Naive thymus-derived CD4-positive, alpha-beta T cell (primary cell): ENCODE measurements at regions not wholly inside any gene's neighbourhood (a gene's known extent, or its start where the extent isn't known, plus 50 kb on each side); places are given as distances from the start of the nearest gene placed in this dataset.

Experiments
- ATAC-seq: fragments of 150-1000 bp; cut with Tn5 transposase; 2 replicates; pipeline ENCODE4 v1.10.0; 2021; ENCODE audit warnings: mild to moderate bottlenecking, moderate library complexity
- CTCF ChIA-PET: fragments of 350-600 bp; sonication (Branson Sonifier 250); formaldehyde crosslinking; loops from one replicate; lab custom pipeline; 2021; ENCODE audit warnings: antibody characterized with exemption; lab: Charles Lee
- POLR2A ChIA-PET: fragments of 350-600 bp; sonication (Branson Sonifier 250); formaldehyde crosslinking; loops from one replicate; lab custom pipeline; 2021; ENCODE audit warnings: antibody characterized with exemption, inconsistent platforms; lab: Charles Lee
- DNase-seq, 9 donors: peaks; one replicate each; pipeline versions ENCODE4 v3.0.0 to v3.0.0-alpha.2; 2020 to 2022; ENCODE audit warnings: mixed read lengths in 1 of 9
- H3K27ac ChIP-seq: one replicate; pipeline ENCODE4 v1.7.0; 2013; ENCODE audit warnings: mild to moderate bottlenecking, low read depth, low read length, moderate library complexity
- H3K27me3 ChIP-seq, 2 donors: one replicate each; pipeline ENCODE4 v1.7.0; 2013; ENCODE audit warnings: low read length in 2 of 2, mild to moderate bottlenecking in 2 of 2, moderate library complexity in 2 of 2; ENCODE audit not compliant: control insufficient read depth in 2 of 2, insufficient read depth in 2 of 2
- H3K36me3 ChIP-seq, 3 experiments: 1 replicate in 2 of 3; 2 replicates in 1 of 3; pipeline ENCODE4 v1.7.0; 2013; ENCODE audit warnings: low read length in 3 of 3, mild to moderate bottlenecking in 3 of 3, moderate library complexity in 1 of 3; ENCODE audit not compliant: insufficient read depth in 3 of 3, control insufficient read depth in 2 of 3
- H3K4me1 ChIP-seq, 2 donors: one replicate each; pipeline ENCODE4 v1.7.0; 2013; ENCODE audit warnings: low read length in 2 of 2, mild to moderate bottlenecking in 2 of 2, moderate library complexity in 1 of 2; ENCODE audit not compliant: control insufficient read depth in 2 of 2, insufficient read depth in 2 of 2
- H3K4me3 ChIP-seq: 2 replicates; pipeline ENCODE4 v1.7.0; 2013; ENCODE audit warnings: mild to moderate bottlenecking, low read length
- H3K9me3 ChIP-seq, 3 experiments: 1 replicate in 2 of 3; 2 replicates in 1 of 3; pipeline ENCODE4 v1.7.0; 2013; ENCODE audit warnings: low read length in 3 of 3; ENCODE audit not compliant: control insufficient read depth in 2 of 3
- H3K27ac Mint-ChIP-seq, 9 donors: one replicate each; pipeline ENCODE4 v1.8.0; 2020 to 2022; ENCODE audit warnings: mixed read lengths in 9 of 9, mild to moderate bottlenecking in 8 of 9, moderate library complexity in 5 of 9, inconsistent platforms in 2 of 9
- H3K27me3 Mint-ChIP-seq, 5 donors: one replicate each; pipeline ENCODE4 v1.8.0; 2021 to 2022; ENCODE audit warnings: mixed read lengths in 5 of 5, mild to moderate bottlenecking in 1 of 5
- H3K36me3 Mint-ChIP-seq, 5 donors: one replicate each; pipeline ENCODE4 v1.8.0; 2020 to 2022; ENCODE audit warnings: mixed read lengths in 5 of 5, mild to moderate bottlenecking in 3 of 5, inconsistent platforms in 1 of 5
- H3K4me1 Mint-ChIP-seq, 7 donors: one replicate each; pipeline ENCODE4 v1.8.0; 2020 to 2022; ENCODE audit warnings: mixed read lengths in 7 of 7, mild to moderate bottlenecking in 3 of 7, inconsistent platforms in 1 of 7
- H3K4me3 Mint-ChIP-seq, 10 donors: one replicate each; pipeline ENCODE4 v1.8.0; 2020 to 2022; ENCODE audit warnings: mild to moderate bottlenecking in 10 of 10, mixed read lengths in 10 of 10, moderate library complexity in 6 of 10, inconsistent platforms in 2 of 10
- H3K9me3 Mint-ChIP-seq, 11 donors: one replicate each; pipeline ENCODE4 v1.8.0; 2020 to 2022; ENCODE audit warnings: mixed read lengths in 11 of 11, mild to moderate bottlenecking in 4 of 11, inconsistent platforms in 1 of 11, moderate library complexity in 1 of 11
- intact Hi-C, 2 donors: fragments of 100-400 bp; cut with micrococcal nuclease; formaldehyde crosslinking; loops; one replicate each; pipeline ENCODE4 v1.15.1; 2023

DNA sequence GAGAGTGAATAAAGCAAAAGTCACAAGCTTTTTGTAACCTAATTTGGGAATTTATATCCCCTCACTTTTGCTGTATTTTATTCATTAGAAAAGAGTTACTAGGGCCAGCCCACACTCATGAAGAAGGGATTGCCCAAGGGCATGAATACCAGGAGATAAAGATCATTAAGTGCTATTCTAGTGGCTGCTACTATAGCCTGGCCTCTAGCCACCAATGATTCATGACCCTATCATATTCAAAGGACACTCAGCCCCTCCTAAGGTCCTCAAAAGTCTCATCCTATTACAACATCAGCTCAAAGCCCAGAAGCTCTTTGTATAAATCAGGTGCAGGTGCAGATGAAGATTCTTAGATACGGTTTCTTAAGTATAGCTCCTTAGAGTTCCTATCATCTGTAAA, 518.1 kb downstream of the TRHDE start:
- Histone ChIP-seq H3K4me1 (no peaks in the 10 kb centered on the region), H3K9me3 (no peaks in the 10 kb centered on the region), H3K4me3 (no peak overlapping the region), H3K36me3 (no peaks in the 10 kb centered on the region), H3K27me3 (no peaks in the 10 kb centered on the region), H3K27ac (no peak overlapping the region)
- Mint-ChIP-seq H3K36me3 (no peaks in the 10 kb centered on the region), H3K4me1 (no peaks in the 10 kb centered on the region), H3K27ac (no peak overlapping the region), H3K27me3 (no peaks in the 10 kb centered on the region), H3K4me3 (no peak overlapping the region), H3K9me3 (peaks cover 0 to 20% (median 7%) of the 10 kb centered on the region in 11 donors)
- intact Hi-C loops, result no loop called here
- POLR2A ChIA-PET, result no interaction called here
- no peak for DNase-seq
- CTCF ChIA-PET, result no interaction called here
- ATAC-seq, result no peak

DNA sequence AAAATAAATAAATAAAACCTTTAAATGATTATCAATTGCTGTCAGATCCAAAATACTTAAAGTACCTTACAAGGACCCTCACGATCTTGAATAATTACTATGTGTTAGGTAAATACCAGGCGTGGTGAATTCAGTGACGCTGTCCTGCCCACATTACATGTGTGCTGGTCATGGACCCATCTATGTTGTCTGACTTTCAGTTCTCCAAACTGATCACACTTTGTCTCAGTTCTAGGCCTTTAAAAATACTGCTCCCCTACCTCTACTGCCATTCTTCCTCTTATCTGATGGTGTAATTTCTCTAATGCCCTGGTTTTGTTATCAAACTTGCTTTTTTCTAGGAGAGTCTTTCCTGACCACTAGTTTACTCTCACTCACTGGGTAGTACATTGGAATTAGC, 520.7 kb downstream of the TRHDE start:
- intact Hi-C loops, result no loop called here
- no peaks in the 10 kb centered on the region for H3K4me1 ChIP-seq
- H3K9me3 ChIP-seq, result no peaks in the 10 kb centered on the region
- no peak overlapping the region for H3K27ac ChIP-seq
- Mint-ChIP-seq H3K9me3 (peaks cover 0 to 29% (median 10%) of the 10 kb centered on the region in 11 donors), H3K36me3 (no peaks in the 10 kb centered on the region), H3K27ac (no peak overlapping the region), H3K4me1 (no peaks in the 10 kb centered on the region), H3K4me3 (no peak overlapping the region), H3K27me3 (no peaks in the 10 kb centered on the region)
- no peaks in the 10 kb centered on the region for H3K36me3 ChIP-seq
- DNase-seq (no peak), ATAC-seq (no peak)
- CTCF ChIA-PET, result no interaction called here
- no peak overlapping the region for H3K4me3 ChIP-seq
- POLR2A ChIA-PET, result no interaction called here
- H3K27me3 ChIP-seq, result no peaks in the 10 kb centered on the region

GRCh38 chr12:72793796-72794195, 521.6 kb downstream of the TRHDE start:
- Mint-ChIP-seq H3K9me3 (peaks cover 0 to 29% (median 10%) of the 10 kb centered on the region in 11 donors), H3K36me3 (no peaks in the 10 kb centered on the region), H3K27me3 (no peaks in the 10 kb centered on the region), H3K27ac (no peak overlapping the region), H3K4me3 (no peak overlapping the region), H3K4me1 (no peaks in the 10 kb centered on the region)
- CTCF ChIA-PET, result no interaction called here
- intact Hi-C loops, result no loop called here
- H3K36me3 ChIP-seq, result no peaks in the 10 kb centered on the region
- H3K27ac ChIP-seq, result no peak overlapping the region
- ATAC-seq (no peak), DNase-seq (no peak)
- H3K4me3 ChIP-seq, result no peak overlapping the region
- H3K9me3 ChIP-seq, result no peaks in the 10 kb centered on the region
- no peaks in the 10 kb centered on the region for H3K27me3 ChIP-seq
- POLR2A ChIA-PET, result no interaction called here
- no peaks in the 10 kb centered on the region for H3K4me1 ChIP-seq

- CTCF ChIA-PET, result no interaction called here
- H3K36me3 Mint-ChIP-seq, result no peaks in the 10 kb centered on the region
- no peaks in the 10 kb centered on the region for H3K4me1 Mint-ChIP-seq
- no peak for ATAC-seq
- Histone ChIP-seq H3K27ac (no peak overlapping the region), H3K4me1 (no peaks in the 10 kb centered on the region), H3K36me3 (no peaks in the 10 kb centered on the region), H3K27me3 (no peaks in the 10 kb centered on the region), H3K4me3 (no peak overlapping the region), H3K9me3 (no peaks in the 10 kb centered on the region)
- no peak overlapping the region for H3K27ac Mint-ChIP-seq
- POLR2A ChIA-PET, result no interaction called here
- H3K27me3 Mint-ChIP-seq, result no peaks in the 10 kb centered on the region
- no peak overlapping the region for H3K4me3 Mint-ChIP-seq
- DNase-seq, result no peak
- H3K9me3 Mint-ChIP-seq, result peaks cover 0 to 54% (median 17%) of the 10 kb centered on the region in 11 donors
- intact Hi-C loops, result no loop called here
Observed at GRCh38 chr12:72815421-72815820, 543.3 kb downstream of the TRHDE start.

GRCh38 chr12:72828662-72829324, 556.6 kb downstream of the TRHDE start:
- H3K27me3 Mint-ChIP-seq, result no peaks in the 10 kb centered on the region
- no peak overlapping the region for H3K4me3 ChIP-seq
- no peak overlapping the region for H3K4me3 Mint-ChIP-seq
- CTCF ChIA-PET, result no interaction called here
- H3K4me1 ChIP-seq, result no peaks in the 10 kb centered on the region
- H3K4me1 Mint-ChIP-seq, result no peaks in the 10 kb centered on the region
- POLR2A ChIA-PET, result no interaction called here
- H3K36me3 Mint-ChIP-seq, result no peaks in the 10 kb centered on the region
- no peak for ATAC-seq
- no peak for DNase-seq
- intact Hi-C loops, result no loop called here
- no peak overlapping the region for H3K27ac ChIP-seq
- H3K27me3 ChIP-seq, result no peaks in the 10 kb centered on the region
- peaks cover 0 to 20% (median 5%) of the 10 kb centered on the region in 11 donors for H3K9me3 Mint-ChIP-seq
- no peak overlapping the region for H3K27ac Mint-ChIP-seq
- H3K36me3 ChIP-seq, result no peaks in the 10 kb centered on the region
- no peaks in the 10 kb centered on the region for H3K9me3 ChIP-seq

DNA sequence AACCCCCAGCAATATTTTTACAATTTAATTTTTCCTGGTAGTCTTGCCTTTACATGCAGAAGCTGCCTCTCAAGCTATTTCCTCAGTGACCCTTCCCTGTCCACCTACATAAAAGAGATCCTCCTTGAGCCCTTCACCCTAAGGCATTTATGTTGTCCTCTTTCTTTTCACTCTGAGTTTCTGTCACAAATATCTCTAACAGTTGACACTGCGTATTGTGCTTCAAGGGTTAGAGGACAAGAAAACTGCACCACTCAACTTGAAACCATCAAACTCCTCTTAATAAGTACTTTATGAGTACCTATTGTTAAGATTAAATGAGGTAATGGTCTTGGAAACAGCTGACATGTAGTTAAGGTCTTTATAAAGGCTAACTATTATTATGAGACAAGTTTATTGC, 557.7 kb downstream of the TRHDE start:
- H3K9me3 Mint-ChIP-seq, result peaks cover 0 to 16% (median 5%) of the 10 kb centered on the region in 11 donors
- ChIA-PET POLR2A (no interaction called here), CTCF (no interaction called here)
- Histone ChIP-seq H3K36me3 (no peaks in the 10 kb centered on the region), H3K27ac (no peak overlapping the region), H3K4me1 (no peaks in the 10 kb centered on the region), H3K9me3 (no peaks in the 10 kb centered on the region), H3K27me3 (no peaks in the 10 kb centered on the region), H3K4me3 (no peak overlapping the region)
- no peaks in the 10 kb centered on the region for H3K36me3 Mint-ChIP-seq
- H3K27ac Mint-ChIP-seq, result no peak overlapping the region
- ATAC-seq (no peak), DNase-seq (no peak)
- H3K4me3 Mint-ChIP-seq, result no peak overlapping the region
- H3K4me1 Mint-ChIP-seq, result no peaks in the 10 kb centered on the region
- H3K27me3 Mint-ChIP-seq, result no peaks in the 10 kb centered on the region
- intact Hi-C loops, result no loop called here

GRCh38 chr12:72832024-72832423, 559.9 kb downstream of the TRHDE start:
- no peak overlapping the region for H3K27ac ChIP-seq
- H3K27me3 ChIP-seq, result no peaks in the 10 kb centered on the region
- no peaks in the 10 kb centered on the region for H3K9me3 ChIP-seq
- Mint-ChIP-seq H3K36me3 (no peaks in the 10 kb centered on the region), H3K27ac (no peak overlapping the region), H3K4me3 (no peak overlapping the region), H3K27me3 (no peaks in the 10 kb centered on the region), H3K9me3 (peaks cover 0 to 13% (median 5%) of the 10 kb centered on the region in 11 donors), H3K4me1 (no peaks in the 10 kb centered on the region)
- DNase-seq (no peak), ATAC-seq (no peak)
- H3K4me1 ChIP-seq, result no peaks in the 10 kb centered on the region
- CTCF ChIA-PET, result no interaction called here
- H3K36me3 ChIP-seq, result no peaks in the 10 kb centered on the region
- intact Hi-C loops, result no loop called here
- no peak overlapping the region for H3K4me3 ChIP-seq
- POLR2A ChIA-PET, result no interaction called here
